ENCODE measurements at regions not wholly inside any gene's neighbourhood (a gene's known extent, or its start where the extent isn't known, plus 50 kb on each side); places are given as distances from the start of the nearest gene placed in this dataset.

- TF ChIP-seq EZH2 (IDR thresholded peaks at IDR 0.05; ENCODE audit: low read length, missing control alignments) (no peak), CTCF (conservative IDR thresholded peaks at IDR 0.05 in 1 of 2, IDR thresholded peaks at IDR 0.05 in 1 of 2; ENCODE audit: low read depth in 1 of 2, low read length in 2 of 2) (no peak)
Measured at GRCh38 chr2:78093436-78093835, 571.3 kb upstream of the LRRTM4 start.
